Esophagus muscularis mucosa (tissue), 4 donors: ENCODE measurements at regions not wholly inside any gene's neighbourhood (a gene's known extent, or its start where the extent isn't known, plus 50 kb on each side); places are given as distances from the start of the nearest gene placed in this dataset.

ENCODE experiments used
- CTCF ChIP-seq, 3 experiments: fragments of 200-600 bp in 2 of 3; fragments of 450-650 bp in 1 of 3; sonication (generic) in 2 of 3; IDR thresholded peaks; one replicate each; pipeline ENCODE4 v1.5.1; 2017 to 2019; ENCODE audit warnings: antibody characterized with exemption in 3 of 3, mild to moderate bottlenecking in 2 of 3, moderate library complexity in 1 of 3
- EP300 ChIP-seq: sonication (generic); formaldehyde crosslinking; IDR thresholded peaks from one replicate; pipeline ENCODE4 v1.6.1; 2017; ENCODE audit warnings: antibody characterized with exemption
- POLR2A ChIP-seq: fragments of 450-650 bp; IDR thresholded peaks from one replicate; pipeline ENCODE4 v1.6.1; 2017; ENCODE audit warnings: antibody characterized with exemption, moderate library complexity, mild to moderate bottlenecking, low read depth

GRCh38 chr4:74534936-74535335, 90.0 kb downstream of the AREG start:
- TF ChIP-seq POLR2A (no peak), EP300 (no peak), CTCF (IDR thresholded peaks at IDR 0.05) (no peak)
